NCI-H226 (cell line): ENCODE measurements at regions not wholly inside any gene's neighbourhood (a gene's known extent, or its start where the extent isn't known, plus 50 kb on each side); places are given as distances from the start of the nearest gene placed in this dataset.

Source experiments
- DNase-seq: peaks from one replicate; pipeline ENCODE4 v3.0.0-alpha.2; 2015

- DNase-seq = no peak
Observed at GRCh38 chr1:234535763-234536515, 57.0 kb upstream of the TARBP1 start.

DNA sequence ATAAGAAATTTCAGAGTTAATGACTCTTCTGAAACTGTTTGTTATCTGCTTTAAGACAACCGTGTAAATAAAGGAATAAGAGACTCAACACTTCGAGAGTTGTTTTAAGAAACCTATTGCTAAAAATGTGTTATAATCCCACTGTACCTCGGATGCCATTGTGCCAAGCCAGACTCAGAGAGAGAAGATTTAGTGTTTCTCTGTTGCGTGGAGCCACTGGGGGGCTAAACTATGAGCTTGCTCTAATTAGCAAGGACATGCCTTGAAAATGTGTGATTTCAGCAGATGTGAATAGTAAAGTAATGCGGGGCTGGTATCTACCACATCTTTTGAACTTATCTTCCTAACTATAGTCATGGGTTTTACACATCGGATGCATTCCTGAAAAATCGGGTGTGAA is 56.2 kb upstream of the TARBP1 start:
- DNase-seq = no peak

DNA sequence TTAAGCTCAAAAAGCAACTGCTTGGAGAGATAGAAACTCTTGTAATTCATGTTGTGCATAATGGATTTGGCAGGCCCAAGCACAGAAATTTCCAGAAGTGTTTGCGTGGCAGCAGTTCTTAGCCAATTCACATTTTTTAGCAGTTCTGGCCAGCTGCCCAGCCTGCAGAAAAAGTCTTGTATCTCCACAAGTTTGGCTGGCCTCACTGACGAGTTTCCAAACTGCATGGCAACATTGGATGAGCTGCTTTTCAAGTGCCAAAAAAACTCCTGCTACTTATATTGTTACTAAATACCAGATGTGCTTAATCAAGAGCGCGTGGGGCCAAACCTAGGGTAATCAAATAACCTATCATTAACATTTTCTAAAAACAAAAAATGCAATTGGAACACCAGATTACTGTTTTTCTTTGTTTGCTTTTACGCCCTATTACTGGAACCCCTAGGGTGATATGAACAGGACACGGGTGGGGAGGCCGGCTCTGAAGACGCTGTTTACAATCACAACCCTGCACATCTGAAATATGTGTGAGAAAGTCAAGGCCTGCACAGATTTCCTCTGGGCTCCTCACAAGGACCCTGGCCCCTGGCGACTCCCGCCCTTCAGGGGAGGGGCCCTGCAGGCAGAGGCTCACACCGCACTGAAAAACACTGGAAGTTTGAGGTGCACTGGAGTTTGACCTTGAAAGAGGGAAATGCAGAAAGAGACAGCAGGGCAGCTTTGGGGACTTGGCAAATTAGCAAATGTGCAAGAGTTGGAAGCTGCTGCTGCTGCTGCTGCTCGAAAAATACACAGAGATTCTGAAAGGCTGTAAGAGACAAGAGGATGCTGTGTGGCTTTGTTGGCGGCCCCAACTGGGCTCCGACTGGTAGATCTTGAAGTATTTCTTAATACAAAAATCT is 55.2 kb upstream of the TARBP1 start:
- peak; percentile 76 for DNase-seq

- DNase-seq = peak; percentile 73
Observed at GRCh38 chr1:234533034-234533891, 54.3 kb upstream of the TARBP1 start.

GRCh38 chr1:234532503-234532922 is 53.5 kb upstream of the TARBP1 start:
- no peak for DNase-seq

DNA sequence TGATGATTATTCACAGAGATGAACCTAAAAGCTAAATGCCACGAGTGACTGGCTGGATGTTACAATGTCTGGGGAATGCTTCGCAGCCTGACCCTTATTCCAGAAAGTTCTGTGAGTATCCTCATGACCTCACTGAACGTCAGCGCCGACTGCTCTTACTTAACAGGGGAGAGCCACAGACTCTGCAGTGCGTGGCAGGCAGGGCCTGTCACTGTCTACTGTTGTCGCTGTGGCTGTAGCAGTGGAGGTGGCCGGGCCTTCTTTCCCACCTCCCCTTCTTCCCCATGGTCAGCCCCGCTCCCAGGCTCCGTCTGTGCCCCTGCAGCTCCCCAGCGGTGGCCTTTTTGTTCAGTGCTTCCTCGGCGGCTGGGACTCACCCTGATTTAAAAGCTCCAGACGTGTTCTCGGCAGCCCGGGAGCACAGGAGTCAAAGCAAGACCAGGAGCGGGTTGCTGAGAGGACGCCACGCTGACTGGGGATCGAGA is 52.2 kb upstream of the TARBP1 start:
- DNase-seq = no peak

DNA sequence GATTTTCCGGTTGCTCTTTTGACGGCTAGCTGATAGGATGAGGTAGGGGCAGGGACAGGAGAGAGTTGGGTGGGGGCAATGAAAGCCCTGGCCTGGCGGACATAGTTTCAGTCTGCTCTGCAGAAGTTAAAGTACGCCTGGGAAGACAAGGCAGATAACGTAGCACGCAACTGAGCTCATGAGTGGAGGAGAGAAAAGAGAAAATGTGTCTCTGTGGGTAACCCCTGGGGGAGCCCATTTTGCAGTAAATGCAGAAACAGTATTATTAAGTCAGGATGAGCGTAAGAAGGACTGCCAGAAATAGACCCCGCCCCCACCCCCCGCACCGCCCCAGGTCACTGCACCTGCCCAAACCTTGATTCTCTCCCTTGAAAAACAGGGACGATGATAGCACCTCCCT is 51.7 kb upstream of the TARBP1 start:
- DNase-seq = no peak

DNA sequence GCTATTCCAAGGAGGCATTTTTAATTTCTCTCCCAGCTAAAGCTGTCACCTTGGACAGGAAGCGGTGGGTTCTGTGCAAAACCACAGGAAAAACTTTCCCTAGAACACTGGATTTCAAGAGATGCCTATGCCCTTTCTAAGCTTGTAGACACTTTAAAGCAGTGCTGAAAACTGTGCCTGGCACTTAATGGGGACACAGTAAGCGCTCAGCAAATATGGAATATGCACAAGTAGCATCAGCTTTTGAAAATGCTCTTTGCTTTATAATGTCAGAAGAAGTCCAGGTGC is 50.9 kb upstream of the TARBP1 start:
- DNase-seq = no peak

DNA sequence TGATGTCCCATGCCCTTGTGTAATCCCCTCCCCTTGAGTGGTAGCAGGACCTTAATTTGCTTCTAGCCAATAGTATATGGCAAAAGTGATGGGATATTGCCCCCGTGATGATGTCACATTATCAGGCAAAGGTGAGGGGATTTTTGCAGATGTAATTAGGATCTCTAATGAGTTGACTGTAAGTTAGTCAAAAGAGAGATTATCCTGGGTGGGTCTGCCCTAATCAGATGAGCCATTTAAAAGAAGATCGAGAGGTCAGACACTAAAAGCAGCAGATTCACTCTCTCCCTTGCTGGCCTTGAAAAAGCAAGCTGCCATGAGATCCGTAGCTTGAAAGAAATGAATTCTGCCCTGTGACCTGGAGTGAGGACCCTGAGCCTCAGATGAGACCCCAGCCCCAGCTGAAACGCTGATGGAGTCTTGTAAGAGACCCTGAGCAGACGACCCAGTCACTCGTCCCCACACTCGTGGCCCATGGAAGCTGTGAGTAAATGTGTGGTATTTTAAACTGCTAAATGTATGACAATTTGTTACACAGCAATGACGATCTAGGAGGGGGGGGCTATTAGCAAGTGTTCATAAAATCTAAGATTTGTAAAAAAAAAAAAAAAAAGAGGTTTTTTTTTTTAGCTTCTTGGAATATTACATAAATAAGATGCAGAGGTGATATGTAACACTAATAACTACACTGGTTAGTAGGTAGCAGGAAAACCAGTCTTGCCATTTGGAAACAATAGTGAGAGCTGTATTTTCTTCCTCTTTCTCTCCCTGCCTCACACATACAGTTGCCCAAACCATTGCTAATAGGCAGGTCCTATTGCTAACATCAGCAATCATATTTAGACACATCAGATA is 50.3 kb upstream of the TARBP1 start:
- no peak for DNase-seq
